ENCODE measurements at regions not wholly inside any gene's neighbourhood (a gene's known extent, or its start where the extent isn't known, plus 50 kb on each side); places are given as distances from the start of the nearest gene placed in this dataset.

- TF ChIP-seq POLR2A (IDR thresholded peaks at IDR 0.05): no peak
- TF ChIP-seq, protein P1, sequence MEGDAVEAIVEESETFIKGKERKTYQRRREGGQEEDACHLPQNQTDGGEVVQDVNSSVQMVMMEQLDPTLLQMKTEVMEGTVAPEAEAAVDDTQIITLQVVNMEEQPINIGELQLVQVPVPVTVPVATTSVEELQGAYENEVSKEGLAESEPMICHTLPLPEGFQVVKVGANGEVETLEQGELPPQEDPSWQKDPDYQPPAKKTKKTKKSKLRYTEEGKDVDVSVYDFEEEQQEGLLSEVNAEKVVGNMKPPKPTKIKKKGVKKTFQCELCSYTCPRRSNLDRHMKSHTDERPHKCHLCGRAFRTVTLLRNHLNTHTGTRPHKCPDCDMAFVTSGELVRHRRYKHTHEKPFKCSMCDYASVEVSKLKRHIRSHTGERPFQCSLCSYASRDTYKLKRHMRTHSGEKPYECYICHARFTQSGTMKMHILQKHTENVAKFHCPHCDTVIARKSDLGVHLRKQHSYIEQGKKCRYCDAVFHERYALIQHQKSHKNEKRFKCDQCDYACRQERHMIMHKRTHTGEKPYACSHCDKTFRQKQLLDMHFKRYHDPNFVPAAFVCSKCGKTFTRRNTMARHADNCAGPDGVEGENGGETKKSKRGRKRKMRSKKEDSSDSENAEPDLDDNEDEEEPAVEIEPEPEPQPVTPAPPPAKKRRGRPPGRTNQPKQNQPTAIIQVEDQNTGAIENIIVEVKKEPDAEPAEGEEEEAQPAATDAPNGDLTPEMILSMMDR (IDR thresholded peaks at IDR 0.05): no peak
Observed at GRCh38 chr10:131735577-131735976, 165.2 kb upstream of the PPP2R2D start.

Measured in uterus (tissue), 2 donors.